ENCODE measurements at regions not wholly inside any gene's neighbourhood (a gene's known extent, or its start where the extent isn't known, plus 50 kb on each side); places are given as distances from the start of the nearest gene placed in this dataset.

DNA sequence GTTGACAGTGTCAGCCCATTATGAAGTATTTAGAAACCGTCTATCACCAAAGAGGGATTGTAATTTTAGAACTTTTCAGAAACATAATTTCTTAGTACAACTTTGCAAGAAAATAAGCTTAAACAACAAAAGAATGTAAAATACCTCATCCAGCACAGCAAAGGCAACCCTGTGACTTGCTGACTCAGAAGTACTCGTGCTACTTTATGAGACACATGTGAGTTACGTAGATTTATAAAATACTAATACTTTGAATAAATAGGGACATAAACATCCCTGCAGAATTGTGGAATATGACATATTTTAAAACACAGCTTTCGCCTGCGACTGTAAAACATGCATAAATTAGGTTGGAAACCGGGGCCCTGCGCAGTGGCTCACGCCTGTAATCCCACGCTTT is 739.7 kb upstream of the ANKRD30A start:
- Mint-ChIP-seq H3K4me3 (no peak overlapping the region), H3K27me3 (no peaks in the 10 kb centered on the region), H3K27ac (no peak overlapping the region), H3K9me3 (ENCODE audit: insufficient read depth) (no peaks in the 10 kb centered on the region), H3K4me1 (no peaks in the 10 kb centered on the region)
- no peak for DNase-seq
- no peak overlapping the region for H3K9ac ChIP-seq (ENCODE audit: low read length)
- no peak overlapping the region for H3K27ac ChIP-seq (ENCODE audit: low read length in 2 of 2)
- intact Hi-C loops (cut with micrococcal nuclease) = no loop called here
- no peaks in the 10 kb centered on the region for H3K4me1 ChIP-seq (ENCODE audit: control insufficient read depth in 2 of 2, insufficient read depth in 2 of 2, low read length in 2 of 2)
- ChIA-PET CTCF (no interaction called here), POLR2A (no interaction called here)
- H3K4me3 ChIP-seq (ENCODE audit: control extremely low read depth in 1 of 5, extremely low read depth in 1 of 5, insufficient read depth in 1 of 5, low read depth in 2 of 5, low read length in 4 of 5) = no peak overlapping the region
- H4K20me1 ChIP-seq (ENCODE audit: control insufficient read depth, insufficient read depth, low read length, poor library complexity, severe bottlenecking) = no peaks in the 10 kb centered on the region
- H3K27me3 ChIP-seq (replicated peaks in 1 of 4; ENCODE audit: control extremely low read depth in 1 of 4, control insufficient read depth in 3 of 4, insufficient read depth in 4 of 4, low read length in 3 of 4) = no peaks in the 10 kb centered on the region
- ATAC-seq (ENCODE audit: low read depth) = no peak
- no peaks in the 10 kb centered on the region for H3K36me3 ChIP-seq (replicated peaks in 1 of 2; ENCODE audit: control extremely low read depth in 1 of 2, control insufficient read depth in 1 of 2, extremely low read depth in 1 of 2, insufficient read depth in 2 of 2, low read length in 1 of 2)
- TF ChIP-seq EZH2 (IDR thresholded peaks at IDR 0.05; ENCODE audit: borderline replicate concordance, insufficient read depth, low read depth, low read length, poor library complexity, severe bottlenecking) = no peak
- TF ChIP-seq, protein P1, sequence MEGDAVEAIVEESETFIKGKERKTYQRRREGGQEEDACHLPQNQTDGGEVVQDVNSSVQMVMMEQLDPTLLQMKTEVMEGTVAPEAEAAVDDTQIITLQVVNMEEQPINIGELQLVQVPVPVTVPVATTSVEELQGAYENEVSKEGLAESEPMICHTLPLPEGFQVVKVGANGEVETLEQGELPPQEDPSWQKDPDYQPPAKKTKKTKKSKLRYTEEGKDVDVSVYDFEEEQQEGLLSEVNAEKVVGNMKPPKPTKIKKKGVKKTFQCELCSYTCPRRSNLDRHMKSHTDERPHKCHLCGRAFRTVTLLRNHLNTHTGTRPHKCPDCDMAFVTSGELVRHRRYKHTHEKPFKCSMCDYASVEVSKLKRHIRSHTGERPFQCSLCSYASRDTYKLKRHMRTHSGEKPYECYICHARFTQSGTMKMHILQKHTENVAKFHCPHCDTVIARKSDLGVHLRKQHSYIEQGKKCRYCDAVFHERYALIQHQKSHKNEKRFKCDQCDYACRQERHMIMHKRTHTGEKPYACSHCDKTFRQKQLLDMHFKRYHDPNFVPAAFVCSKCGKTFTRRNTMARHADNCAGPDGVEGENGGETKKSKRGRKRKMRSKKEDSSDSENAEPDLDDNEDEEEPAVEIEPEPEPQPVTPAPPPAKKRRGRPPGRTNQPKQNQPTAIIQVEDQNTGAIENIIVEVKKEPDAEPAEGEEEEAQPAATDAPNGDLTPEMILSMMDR (IDR thresholded peaks at IDR 0.05) = no peak
- H2AFZ ChIP-seq (ENCODE audit: insufficient read depth, low read depth, low read length, poor library complexity, severe bottlenecking) = no peak overlapping the region
- H3K9me3 ChIP-seq (ENCODE audit: control extremely low read depth in 1 of 3, control insufficient read depth in 2 of 3, insufficient read depth in 1 of 3, low read length in 2 of 3) = peaks cover 0 to 3% (median 0%) of the 10 kb centered on the region in 3 donors
- no peaks in the 10 kb centered on the region for H3K79me2 ChIP-seq (ENCODE audit: control insufficient read depth, insufficient read depth, low read length)
- H3K4me2 ChIP-seq (replicated peaks; ENCODE audit: low read depth, low read length, poor library complexity, severe bottlenecking) = no peak overlapping the region
- 92% methylated on average over 6 of the region's 9 CpGs for WGBS (ENCODE audit: insufficient coverage)

DNA sequence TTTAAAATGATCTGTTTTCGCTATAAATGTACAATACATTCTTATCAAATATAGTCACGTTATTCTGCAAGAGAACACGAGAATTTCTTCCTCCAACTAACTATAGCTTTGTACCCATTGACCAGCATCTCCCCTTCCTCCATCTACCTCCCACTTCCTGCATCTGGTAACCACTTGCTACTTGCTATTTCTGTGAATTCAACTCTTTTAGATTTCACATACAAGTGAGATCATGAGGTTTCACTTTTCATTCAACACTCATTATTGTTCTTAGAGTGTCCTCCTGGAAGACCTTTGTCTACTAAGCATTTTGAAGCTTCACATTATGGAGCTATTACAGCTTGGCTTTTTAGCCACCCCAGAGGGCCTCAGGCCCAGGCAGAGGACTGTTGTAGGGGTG is 741.3 kb upstream of the FZD8 start:
- DNase-seq (no peak), ATAC-seq (ENCODE audit: low read depth) (no peak)
- Histone ChIP-seq H3K9ac (ENCODE audit: low read length) (no peak overlapping the region), H3K4me1 (ENCODE audit: control insufficient read depth in 2 of 2, insufficient read depth in 2 of 2, low read length in 2 of 2) (no peaks in the 10 kb centered on the region), H3K27me3 (replicated peaks in 1 of 4; ENCODE audit: control extremely low read depth in 1 of 4, control insufficient read depth in 3 of 4, insufficient read depth in 4 of 4, low read length in 3 of 4) (no peaks in the 10 kb centered on the region), H3K79me2 (ENCODE audit: control insufficient read depth, insufficient read depth, low read length) (no peaks in the 10 kb centered on the region), H2AFZ (ENCODE audit: insufficient read depth, low read depth, low read length, poor library complexity, severe bottlenecking) (no peak overlapping the region), H3K27ac (ENCODE audit: low read length in 2 of 2) (no peak overlapping the region), H3K4me3 (ENCODE audit: control extremely low read depth in 1 of 5, extremely low read depth in 1 of 5, insufficient read depth in 1 of 5, low read depth in 2 of 5, low read length in 4 of 5) (no peak overlapping the region), H3K4me2 (replicated peaks; ENCODE audit: low read depth, low read length, poor library complexity, severe bottlenecking) (no peak overlapping the region), H3K9me3 (ENCODE audit: control extremely low read depth in 1 of 3, control insufficient read depth in 2 of 3, insufficient read depth in 1 of 3, low read length in 2 of 3) (peaks cover 0 to 3% (median 1%) of the 10 kb centered on the region in 3 donors), H3K36me3 (replicated peaks in 1 of 2; ENCODE audit: control extremely low read depth in 1 of 2, control insufficient read depth in 1 of 2, extremely low read depth in 1 of 2, insufficient read depth in 2 of 2, low read length in 1 of 2) (no peaks in the 10 kb centered on the region), H4K20me1 (ENCODE audit: control insufficient read depth, insufficient read depth, low read length, poor library complexity, severe bottlenecking) (no peaks in the 10 kb centered on the region)
- POLR2A ChIA-PET = no interaction called here
- CTCF ChIA-PET = no interaction called here
- 77% methylated on average over 3 of the region's 3 CpGs for WGBS (ENCODE audit: insufficient coverage)
- H3K4me1 Mint-ChIP-seq = no peaks in the 10 kb centered on the region
- intact Hi-C loops (cut with micrococcal nuclease) = no loop called here
- H3K27me3 Mint-ChIP-seq = no peaks in the 10 kb centered on the region
- no peaks in the 10 kb centered on the region for H3K9me3 Mint-ChIP-seq (ENCODE audit: insufficient read depth)
- no peak overlapping the region for H3K4me3 Mint-ChIP-seq
- H3K27ac Mint-ChIP-seq = no peak overlapping the region
- TF ChIP-seq EZH2 (IDR thresholded peaks at IDR 0.05; ENCODE audit: borderline replicate concordance, insufficient read depth, low read depth, low read length, poor library complexity, severe bottlenecking) = no peak
- TF ChIP-seq, protein P1 (IDR thresholded peaks at IDR 0.05) = no peak

Measured in B cell (primary cell).